SK-N-SH treated with all-trans-retinoic acid at 6 μM for 48 hours (cell line): ENCODE measurements at regions not wholly inside any gene's neighbourhood (a gene's known extent, or its start where the extent isn't known, plus 50 kb on each side); places are given as distances from the start of the nearest gene placed in this dataset.

Experiments used
- ATAC-seq: fragments of 200-7000 bp; cut with Tn5 transposase; 3 replicates; pipeline ENCODE4 v1.9.1; 2020; ENCODE audit warnings: mild to moderate bottlenecking, moderate library complexity
- ARNTL ChIP-seq: fragments of 450-650 bp; formaldehyde crosslinking; IDR thresholded peaks from 2 replicates; pipeline ENCODE4 v1.5.0; 2020; ENCODE audit warnings: low read depth, mild to moderate bottlenecking, moderate library complexity, borderline replicate concordance
- BACH2 ChIP-seq: fragments of 250-450 bp; sonication (Bioruptor Pico); IDR thresholded peaks from 2 replicates; pipeline ENCODE4 v1.9.0; 2021; ENCODE audit warnings: mild to moderate bottlenecking, borderline replicate concordance
- CSDC2 ChIP-seq: fragments of 250-450 bp; sonication (Bioruptor Pico); IDR thresholded peaks from 2 replicates; pipeline ENCODE4 v1.5.0; 2020; ENCODE audit warnings: mild to moderate bottlenecking, moderate library complexity
- ESRRG ChIP-seq: fragments of 250-450 bp; sonication (Bioruptor Pico); IDR thresholded peaks from 2 replicates; pipeline ENCODE4 v1.6.1; 2021; ENCODE audit warnings: mild to moderate bottlenecking
- GLIS3 ChIP-seq: fragments of 250-450 bp; sonication (Bioruptor Pico); IDR thresholded peaks from 2 replicates; pipeline ENCODE4 v1.5.0; 2020; ENCODE audit warnings: mild to moderate bottlenecking, moderate library complexity
- ISL1 ChIP-seq: fragments of 250-450 bp; sonication (Bioruptor Pico); IDR thresholded peaks from 2 replicates; pipeline ENCODE4 v2.1.2; 2022; ENCODE audit warnings: mild to moderate bottlenecking, moderate library complexity
- OSR1 ChIP-seq: fragments of 250-450 bp; sonication (Bioruptor Pico); IDR thresholded peaks from 2 replicates; pipeline ENCODE4 v1.8.0; 2022; ENCODE audit warnings: moderate library complexity, mild to moderate bottlenecking, inconsistent platforms
- RARB ChIP-seq: fragments of 250-450 bp; sonication (Bioruptor Pico); IDR thresholded peaks from 2 replicates; pipeline ENCODE4 v1.8.0; 2021; ENCODE audit warnings: mild to moderate bottlenecking, moderate library complexity
- SNAI2 ChIP-seq: fragments of 250-450 bp; sonication (Bioruptor Pico); IDR thresholded peaks from 2 replicates; pipeline ENCODE4 v1.5.0; 2020; ENCODE audit warnings: mild to moderate bottlenecking, moderate library complexity
- TCF4 ChIP-seq: fragments of 250-450 bp; sonication (Bioruptor Pico); IDR thresholded peaks from 2 replicates; pipeline ENCODE4 v1.8.0; 2021; ENCODE audit warnings: mild to moderate bottlenecking, moderate library complexity, borderline replicate concordance
- TSHZ2 ChIP-seq: fragments of 250-450 bp; sonication (Bioruptor Pico); IDR thresholded peaks from 2 replicates; pipeline ENCODE4 v1.5.0; 2020; ENCODE audit warnings: mild to moderate bottlenecking, moderate library complexity
- ZFP3 ChIP-seq: fragments of 250-450 bp; sonication (Bioruptor Pico); IDR thresholded peaks from 2 replicates; pipeline ENCODE4 v1.5.0; 2020; ENCODE audit warnings: mild to moderate bottlenecking, moderate library complexity
- ZFP30 ChIP-seq: fragments of 450-650 bp; formaldehyde crosslinking; IDR thresholded peaks from 2 replicates; pipeline ENCODE4 v1.5.0; 2022; ENCODE audit warnings: mild to moderate bottlenecking, moderate library complexity
- ZNF70 ChIP-seq: fragments of 450-650 bp; formaldehyde crosslinking; IDR thresholded peaks from 2 replicates; pipeline ENCODE4 v1.5.0; 2020; ENCODE audit warnings: mild to moderate bottlenecking, moderate library complexity
- TF ChIP-seq, protein P1 (sequence below): fragments of 250-450 bp; sonication (Bioruptor Pico); IDR thresholded peaks from 2 replicates; pipeline ENCODE4 v1.5.1; 2020; ENCODE audit warnings: low read depth, mild to moderate bottlenecking, moderate library complexity
- TF ChIP-seq, protein P2 (sequence below): fragments of 250-450 bp; sonication (Bioruptor Pico); IDR thresholded peaks from 2 replicates; pipeline ENCODE4 v1.8.0; 2020; ENCODE audit warnings: mild to moderate bottlenecking, moderate library complexity, borderline replicate concordance
- TF ChIP-seq, protein P3 (sequence below): fragments of 250-450 bp; sonication (Bioruptor Pico); IDR thresholded peaks from 2 replicates; pipeline ENCODE4 v1.8.0; 2021; ENCODE audit warnings: low read depth, mild to moderate bottlenecking, moderate library complexity, borderline replicate concordance
- TF ChIP-seq, protein P4 (sequence below): fragments of 250-450 bp; sonication (Bioruptor Pico); IDR thresholded peaks from 2 replicates; pipeline ENCODE4 v1.5.1; 2021; ENCODE audit warnings: mild to moderate bottlenecking, moderate library complexity

- ATAC-seq: peak; percentile 38
- TF ChIP-seq ZFP3 (CRISPR knock-in tag) (no peak), CSDC2 (CRISPR knock-in tag) (0 out of 2 replicates have a peak, but pooled peaks have one; percentile 57), GLIS3 (CRISPR knock-in tag) (no peak), ISL1 (CRISPR knock-in tag) (peak; percentile 86), RARB (no peak), BACH2 (no peak), ARNTL (CRISPR knock-in tag) (no peak), ZNF70 (no peak)
- TF ChIP-seq, protein P1, sequence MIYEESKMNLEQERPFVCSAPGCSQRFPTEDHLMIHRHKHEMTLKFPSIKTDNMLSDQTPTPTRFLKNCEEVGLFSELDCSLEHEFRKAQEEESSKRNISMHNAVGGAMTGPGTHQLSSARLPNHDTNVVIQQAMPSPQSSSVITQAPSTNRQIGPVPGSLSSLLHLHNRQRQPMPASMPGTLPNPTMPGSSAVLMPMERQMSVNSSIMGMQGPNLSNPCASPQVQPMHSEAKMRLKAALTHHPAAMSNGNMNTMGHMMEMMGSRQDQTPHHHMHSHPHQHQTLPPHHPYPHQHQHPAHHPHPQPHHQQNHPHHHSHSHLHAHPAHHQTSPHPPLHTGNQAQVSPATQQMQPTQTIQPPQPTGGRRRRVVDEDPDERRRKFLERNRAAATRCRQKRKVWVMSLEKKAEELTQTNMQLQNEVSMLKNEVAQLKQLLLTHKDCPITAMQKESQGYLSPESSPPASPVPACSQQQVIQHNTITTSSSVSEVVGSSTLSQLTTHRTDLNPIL (CRISPR knock-in tag): peak; percentile 89
- TF ChIP-seq, all 23 proteins: peak for 3
Observed at GRCh38 chr3:29186982-29187725, 93.7 kb upstream of the RBMS3 start.

- no peak for ATAC-seq
- TF ChIP-seq, protein P2, sequence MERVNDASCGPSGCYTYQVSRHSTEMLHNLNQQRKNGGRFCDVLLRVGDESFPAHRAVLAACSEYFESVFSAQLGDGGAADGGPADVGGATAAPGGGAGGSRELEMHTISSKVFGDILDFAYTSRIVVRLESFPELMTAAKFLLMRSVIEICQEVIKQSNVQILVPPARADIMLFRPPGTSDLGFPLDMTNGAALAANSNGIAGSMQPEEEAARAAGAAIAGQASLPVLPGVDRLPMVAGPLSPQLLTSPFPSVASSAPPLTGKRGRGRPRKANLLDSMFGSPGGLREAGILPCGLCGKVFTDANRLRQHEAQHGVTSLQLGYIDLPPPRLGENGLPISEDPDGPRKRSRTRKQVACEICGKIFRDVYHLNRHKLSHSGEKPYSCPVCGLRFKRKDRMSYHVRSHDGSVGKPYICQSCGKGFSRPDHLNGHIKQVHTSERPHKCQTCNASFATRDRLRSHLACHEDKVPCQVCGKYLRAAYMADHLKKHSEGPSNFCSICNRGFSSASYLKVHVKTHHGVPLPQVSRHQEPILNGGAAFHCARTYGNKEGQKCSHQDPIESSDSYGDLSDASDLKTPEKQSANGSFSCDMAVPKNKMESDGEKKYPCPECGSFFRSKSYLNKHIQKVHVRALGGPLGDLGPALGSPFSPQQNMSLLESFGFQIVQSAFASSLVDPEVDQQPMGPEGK: no peak
- TF ChIP-seq, protein P3, sequence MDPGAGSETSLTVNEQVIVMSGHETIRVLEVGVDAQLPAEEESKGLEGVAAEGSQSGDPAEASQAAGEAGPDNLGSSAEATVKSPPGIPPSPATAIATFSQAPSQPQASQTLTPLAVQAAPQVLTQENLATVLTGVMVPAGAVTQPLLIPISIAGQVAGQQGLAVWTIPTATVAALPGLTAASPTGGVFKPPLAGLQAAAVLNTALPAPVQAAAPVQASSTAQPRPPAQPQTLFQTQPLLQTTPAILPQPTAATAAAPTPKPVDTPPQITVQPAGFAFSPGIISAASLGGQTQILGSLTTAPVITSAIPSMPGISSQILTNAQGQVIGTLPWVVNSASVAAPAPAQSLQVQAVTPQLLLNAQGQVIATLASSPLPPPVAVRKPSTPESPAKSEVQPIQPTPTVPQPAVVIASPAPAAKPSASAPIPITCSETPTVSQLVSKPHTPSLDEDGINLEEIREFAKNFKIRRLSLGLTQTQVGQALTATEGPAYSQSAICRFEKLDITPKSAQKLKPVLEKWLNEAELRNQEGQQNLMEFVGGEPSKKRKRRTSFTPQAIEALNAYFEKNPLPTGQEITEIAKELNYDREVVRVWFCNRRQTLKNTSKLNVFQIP (CRISPR knock-in tag): no peak
- TF ChIP-seq ZNF70: no peak
- TF ChIP-seq, protein P4, sequence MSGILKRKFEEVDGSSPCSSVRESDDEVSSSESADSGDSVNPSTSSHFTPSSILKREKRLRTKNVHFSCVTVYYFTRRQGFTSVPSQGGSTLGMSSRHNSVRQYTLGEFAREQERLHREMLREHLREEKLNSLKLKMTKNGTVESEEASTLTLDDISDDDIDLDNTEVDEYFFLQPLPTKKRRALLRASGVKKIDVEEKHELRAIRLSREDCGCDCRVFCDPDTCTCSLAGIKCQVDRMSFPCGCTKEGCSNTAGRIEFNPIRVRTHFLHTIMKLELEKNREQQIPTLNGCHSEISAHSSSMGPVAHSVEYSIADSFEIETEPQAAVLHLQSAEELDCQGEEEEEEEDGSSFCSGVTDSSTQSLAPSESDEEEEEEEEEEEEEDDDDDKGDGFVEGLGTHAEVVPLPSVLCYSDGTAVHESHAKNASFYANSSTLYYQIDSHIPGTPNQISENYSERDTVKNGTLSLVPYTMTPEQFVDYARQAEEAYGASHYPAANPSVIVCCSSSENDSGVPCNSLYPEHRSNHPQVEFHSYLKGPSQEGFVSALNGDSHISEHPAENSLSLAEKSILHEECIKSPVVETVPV (CRISPR knock-in tag): no peak
- no peak for TF ChIP-seq CSDC2 (CRISPR knock-in tag)
- TF ChIP-seq TSHZ2 (CRISPR knock-in tag): no peak
- no peak for TF ChIP-seq ESRRG (CRISPR knock-in tag)
- TF ChIP-seq ZFP3 (CRISPR knock-in tag): no peak
- no peak for TF ChIP-seq TCF4
- no peak for TF ChIP-seq BACH2
- TF ChIP-seq OSR1 (CRISPR knock-in tag): no peak
- TF ChIP-seq ZFP30 (CRISPR knock-in tag): no peak
Observed at GRCh38 chr3:29189328-29189727, 91.5 kb upstream of the RBMS3 start.

DNA sequence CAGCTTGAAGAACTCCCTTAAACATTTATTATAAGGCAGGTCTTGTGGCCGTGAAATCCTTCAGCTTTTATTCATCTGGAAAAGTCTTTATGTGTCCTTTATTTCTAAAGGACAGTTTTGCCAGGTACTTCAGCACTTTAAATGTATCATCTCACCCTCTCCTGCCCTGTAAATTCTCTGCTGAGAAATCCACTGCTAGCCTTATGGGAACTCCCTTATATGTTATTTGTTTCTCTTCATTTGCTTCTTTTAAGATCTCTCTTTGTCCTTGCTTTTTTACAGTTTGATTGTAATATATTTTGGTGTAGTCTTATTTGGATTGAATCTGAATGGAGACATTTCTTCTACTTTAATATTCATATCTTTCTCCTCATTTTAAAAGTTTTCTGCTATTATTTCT lies 86.7 kb upstream of the RBMS3 start:
- no peak for ATAC-seq
- TF ChIP-seq, protein P3 (CRISPR knock-in tag): no peak
- TF ChIP-seq ZNF70 (no peak), ISL1 (CRISPR knock-in tag) (no peak), SNAI2 (CRISPR knock-in tag) (no peak)
